WERI-Rb-1 (cell line): ENCODE measurements at regions not wholly inside any gene's neighbourhood (a gene's known extent, or its start where the extent isn't known, plus 50 kb on each side); places are given as distances from the start of the nearest gene placed in this dataset.
"Not testable (repeated sequence)": the region's sequence is repeated elsewhere in the genome, so short reads cannot be mapped to it uniquely, and the experiment has no call there.

Experiments used
- DNase-seq: peaks from one replicate; pipeline ENCODE4 v3.0.0-alpha.2; 2020
- H3K27ac ChIP-seq: fragments of 250-450 bp; sonication (Bioruptor Pico); 2 replicates; pipeline ENCODE4 v1.5.1; 2020; ENCODE audit warnings: mild to moderate bottlenecking, moderate library complexity
- H3K27me3 ChIP-seq: fragments of 250-450 bp; sonication (Bioruptor Pico); 2 replicates; pipeline ENCODE4 v1.5.1; 2021; ENCODE audit warnings: mild to moderate bottlenecking, low read depth, moderate library complexity; ENCODE audit not compliant: insufficient read depth, severe bottlenecking
- H3K36me3 ChIP-seq: fragments of 250-450 bp; sonication (Bioruptor Pico); 2 replicates; pipeline ENCODE4 v1.5.1; 2020; ENCODE audit warnings: mild to moderate bottlenecking, moderate library complexity
- H3K4me3 ChIP-seq: 2 replicates; pipeline ENCODE4 v1.5.1; 2011; ENCODE audit warnings: low read depth, mild to moderate bottlenecking, control low read depth, low read length
- H3K9me3 ChIP-seq: fragments of 250-450 bp; sonication (Bioruptor Pico); 2 replicates; pipeline ENCODE4 v1.5.1; 2021; ENCODE audit warnings: mild to moderate bottlenecking, moderate library complexity; ENCODE audit not compliant: severe bottlenecking
- CTCF ChIP-seq: IDR thresholded peaks from 2 replicates; pipeline ENCODE4 v1.5.1; 2011; ENCODE audit warnings: low read depth, mild to moderate bottlenecking, control low read depth, inconsistent platforms, low read length

GRCh38 chr12:42910656-42911055 is 321.1 kb upstream of the PRICKLE1 start:
- DNase-seq: no peak
- Histone ChIP-seq H3K27ac (no peak overlapping the region), H3K36me3 (no peaks in the 10 kb centered on the region), H3K27me3 (no peaks in the 10 kb centered on the region), H3K4me3 (no peak overlapping the region), H3K9me3 (no peaks in the 10 kb centered on the region)
- TF ChIP-seq CTCF: no peak

GRCh38 chr12:42908712-42909111 is 319.2 kb upstream of the PRICKLE1 start:
- Histone ChIP-seq H3K4me3 (no peak overlapping the region), H3K36me3 (no peaks in the 10 kb centered on the region)
- DNase-seq: no peak

GRCh38 chr12:42906801-42907200 is 317.3 kb upstream of the PRICKLE1 start:
- DNase-seq, H3K27me3 ChIP-seq, H3K9me3 ChIP-seq, H3K27ac ChIP-seq, H3K4me3 ChIP-seq, H3K36me3 ChIP-seq: not testable (repeated sequence)

More at GRCh38 chr12:42908712-42909111, 319.2 kb upstream of the PRICKLE1 start:
- TF ChIP-seq CTCF: no peak
- Histone ChIP-seq H3K27me3 (no peaks in the 10 kb centered on the region), H3K27ac (no peak overlapping the region), H3K9me3 (no peaks in the 10 kb centered on the region)

GRCh38 chr12:42905419-42905705 is 315.8 kb upstream of the PRICKLE1 start:
- no peak overlapping the region for H3K27ac ChIP-seq
- no peaks in the 10 kb centered on the region for H3K9me3 ChIP-seq

GRCh38 chr12:42904683-42905418 is 315.3 kb upstream of the PRICKLE1 start:
- no peaks in the 10 kb centered on the region for H3K36me3 ChIP-seq
- TF ChIP-seq CTCF: no peak
- H3K27ac ChIP-seq: no peak overlapping the region
- H3K4me3 ChIP-seq: no peak overlapping the region
- DNase-seq: no peak
- no peaks in the 10 kb centered on the region for H3K9me3 ChIP-seq
- no peaks in the 10 kb centered on the region for H3K27me3 ChIP-seq

More at GRCh38 chr12:42905419-42905705, 315.8 kb upstream of the PRICKLE1 start:
- no peaks in the 10 kb centered on the region for H3K27me3 ChIP-seq
- H3K4me3 ChIP-seq: no peak overlapping the region
- no peak for DNase-seq
- TF ChIP-seq CTCF: no peak
- no peaks in the 10 kb centered on the region for H3K36me3 ChIP-seq

- H3K9me3 ChIP-seq: no peaks in the 10 kb centered on the region
- no peaks in the 10 kb centered on the region for H3K27me3 ChIP-seq
- no peak overlapping the region for H3K27ac ChIP-seq
- no peak for DNase-seq
- TF ChIP-seq CTCF: no peak
- no peak overlapping the region for H3K4me3 ChIP-seq
- no peaks in the 10 kb centered on the region for H3K36me3 ChIP-seq
Observed at GRCh38 chr12:42903736-42904135, 314.2 kb upstream of the PRICKLE1 start.
